ENCODE measurements at regions not wholly inside any gene's neighbourhood (a gene's known extent, or its start where the extent isn't known, plus 50 kb on each side); places are given as distances from the start of the nearest gene placed in this dataset.

DNA sequence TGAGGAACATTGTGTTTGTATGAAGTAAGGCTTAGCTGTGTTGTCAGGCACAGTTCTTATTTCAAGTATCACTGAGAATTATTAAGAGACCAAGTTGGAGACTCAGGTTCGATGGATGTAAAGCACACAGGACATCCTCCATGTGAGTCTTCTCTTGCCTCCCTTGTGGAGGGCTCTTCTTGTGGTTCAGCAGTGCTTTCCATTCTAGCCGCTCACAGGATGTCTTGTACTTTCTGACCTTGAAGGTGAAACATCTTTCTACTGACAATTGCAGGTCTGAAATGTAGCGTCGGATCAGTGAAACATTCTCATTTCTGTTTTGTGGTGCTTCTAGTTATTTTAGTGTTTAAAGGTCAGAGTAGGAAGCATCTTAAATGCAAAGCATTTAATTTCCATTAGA, 154.6 kb downstream of the HIPK3 start:
- TF ChIP-seq, protein P1, sequence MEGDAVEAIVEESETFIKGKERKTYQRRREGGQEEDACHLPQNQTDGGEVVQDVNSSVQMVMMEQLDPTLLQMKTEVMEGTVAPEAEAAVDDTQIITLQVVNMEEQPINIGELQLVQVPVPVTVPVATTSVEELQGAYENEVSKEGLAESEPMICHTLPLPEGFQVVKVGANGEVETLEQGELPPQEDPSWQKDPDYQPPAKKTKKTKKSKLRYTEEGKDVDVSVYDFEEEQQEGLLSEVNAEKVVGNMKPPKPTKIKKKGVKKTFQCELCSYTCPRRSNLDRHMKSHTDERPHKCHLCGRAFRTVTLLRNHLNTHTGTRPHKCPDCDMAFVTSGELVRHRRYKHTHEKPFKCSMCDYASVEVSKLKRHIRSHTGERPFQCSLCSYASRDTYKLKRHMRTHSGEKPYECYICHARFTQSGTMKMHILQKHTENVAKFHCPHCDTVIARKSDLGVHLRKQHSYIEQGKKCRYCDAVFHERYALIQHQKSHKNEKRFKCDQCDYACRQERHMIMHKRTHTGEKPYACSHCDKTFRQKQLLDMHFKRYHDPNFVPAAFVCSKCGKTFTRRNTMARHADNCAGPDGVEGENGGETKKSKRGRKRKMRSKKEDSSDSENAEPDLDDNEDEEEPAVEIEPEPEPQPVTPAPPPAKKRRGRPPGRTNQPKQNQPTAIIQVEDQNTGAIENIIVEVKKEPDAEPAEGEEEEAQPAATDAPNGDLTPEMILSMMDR (IDR thresholded peaks at IDR 0.05; ENCODE audit: low read depth, low read length): no peak
- TF ChIP-seq POLR2A (IDR thresholded peaks at IDR 0.05; ENCODE audit: extremely low read depth, insufficient read length) (no peak), MYC (IDR thresholded peaks at IDR 0.05; ENCODE audit: low read depth, low read length) (no peak)
- TF ChIP-seq, protein P2, sequence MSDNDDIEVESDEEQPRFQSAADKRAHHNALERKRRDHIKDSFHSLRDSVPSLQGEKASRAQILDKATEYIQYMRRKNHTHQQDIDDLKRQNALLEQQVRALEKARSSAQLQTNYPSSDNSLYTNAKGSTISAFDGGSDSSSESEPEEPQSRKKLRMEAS (IDR thresholded peaks at IDR 0.05; ENCODE audit: low read depth, low read length): no peak

Data from NB4 (cell line).